Transverse colon (tissue), 4 donors: ENCODE measurements at regions not wholly inside any gene's neighbourhood (a gene's known extent, or its start where the extent isn't known, plus 50 kb on each side); places are given as distances from the start of the nearest gene placed in this dataset.

Source experiments
- DNase-seq: peaks from one replicate; pipeline ENCODE4 v3.0.0-alpha.2; 2019
- H3K27ac ChIP-seq, 4 donors: fragments of 200-600 bp; sonication (generic); 2 replicates each; pipeline ENCODE4 v1.5.1; 2016 to 2018; ENCODE audit warnings: inconsistent platforms in 4 of 4
- H3K27me3 ChIP-seq: fragments of 200-600 bp; sonication (generic); 2 replicates; pipeline ENCODE4 v1.5.1; 2017; ENCODE audit warnings: inconsistent platforms
- H3K36me3 ChIP-seq, 4 donors: fragments of 200-600 bp; sonication (generic); 2 replicates each; pipeline ENCODE4 v1.5.1; 2017 to 2019; ENCODE audit warnings: inconsistent platforms in 4 of 4
- H3K4me1 ChIP-seq, 4 donors: fragments of 200-600 bp; sonication (generic); 2 replicates each; pipeline ENCODE4 v1.5.1; 2017 to 2020; ENCODE audit warnings: inconsistent platforms in 4 of 4
- H3K4me3 ChIP-seq, 4 donors: fragments of 200-600 bp; sonication (generic); 1 replicate in 1 of 4; 2 replicates in 3 of 4; pipeline versions ENCODE4 v1.5.1 to v1.6.1; 2017 to 2019; ENCODE audit warnings: inconsistent platforms in 4 of 4
- H3K9me3 ChIP-seq, 2 donors: fragments of 200-600 bp; sonication (generic); 2 replicates each; pipeline ENCODE4 v1.5.1; 2017 to 2019; ENCODE audit warnings: inconsistent platforms in 2 of 2
- EP300 ChIP-seq: sonication (generic); formaldehyde crosslinking; IDR thresholded peaks from one replicate; pipeline ENCODE4 v1.6.1; 2017; ENCODE audit warnings: antibody characterized with exemption, low read depth
- POLR2A ChIP-seq: fragments of 450-650 bp; IDR thresholded peaks from one replicate; pipeline ENCODE4 v1.6.1; 2016; ENCODE audit warnings: antibody characterized with exemption, mild to moderate bottlenecking, moderate library complexity
- POLR2AphosphoS5 ChIP-seq, 3 donors: sonication (generic); formaldehyde crosslinking; IDR thresholded peaks; one replicate each; pipeline ENCODE4 v1.6.1; 2016; ENCODE audit warnings: antibody characterized with exemption in 3 of 3
- WGBS, 2 donors: methylation state at CpG; one replicate each; pipeline ENCODE4 v1.1.5; 2018; ENCODE audit warnings: low coverage in 1 of 2; 5-methylcytosine and 5-hydroxymethylcytosine counted together
- in situ Hi-C, 4 donors: fragments of 200-750 bp; cut with MboI; loops; one replicate each; pipeline versions ENCODE4 v1.15.0 to v1.15.1; 2017; ENCODE audit warnings: low sequenced_read_pairs in 3 of 4, low pct_ligation_motif_present in 1 of 4, low pct_unique_long_range_greater_than_20kb in 1 of 4
- intact Hi-C: fragments of 100-400 bp; cut with DNase I; formaldehyde crosslinking; loops from one replicate; pipeline ENCODE4 v1.15.1; 2023; ENCODE audit warnings: low total_unique reads
- TF ChIP-seq, protein P1 (sequence below), 5 experiments: fragments of 200-600 bp in 3 of 5; fragments of 450-650 bp in 2 of 5; sonication (generic) in 3 of 5; IDR thresholded peaks; 1 replicate in 2 of 5; 2 replicates in 3 of 5; pipeline ENCODE4 v1.5.1; 2016 to 2017; ENCODE audit warnings: antibody characterized with exemption in 5 of 5, inconsistent platforms in 3 of 5, mild to moderate bottlenecking in 2 of 5, moderate library complexity in 1 of 5

DNA sequence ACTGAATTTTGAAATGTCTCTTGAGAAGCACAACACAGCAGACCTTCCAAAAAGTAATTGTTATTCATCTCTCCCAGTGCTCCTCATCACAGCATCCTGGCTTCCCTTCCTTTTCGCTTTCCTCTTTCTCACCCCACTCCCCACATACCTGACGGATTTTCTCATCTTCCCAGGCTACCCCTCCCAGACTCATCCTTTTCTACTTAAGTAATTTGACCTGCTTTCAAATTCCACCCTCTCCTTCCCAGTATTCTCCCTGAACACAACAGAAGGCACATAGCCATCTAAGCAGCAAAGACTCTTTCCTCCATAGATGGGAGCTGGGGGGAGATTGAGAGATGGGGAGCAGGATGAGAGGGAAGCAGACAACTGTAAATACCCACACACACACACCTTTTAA, 187.1 kb upstream of the STT3B start:
- DNase-seq: no peak
- 91 to 100% methylated on average over 2 of the region's 2 CpGs for WGBS, 2 donors
- in situ Hi-C loops (no loop called here), intact Hi-C loops (no loop called here)
- H3K36me3 ChIP-seq: no peaks in the 10 kb centered on the region
- H3K4me1 ChIP-seq: no peaks in the 10 kb centered on the region
- H3K9me3 ChIP-seq: no peaks in the 10 kb centered on the region
- no peaks in the 10 kb centered on the region for H3K27me3 ChIP-seq
- no peak overlapping the region for H3K27ac ChIP-seq
- no peak overlapping the region for H3K4me3 ChIP-seq
- TF ChIP-seq POLR2AphosphoS5 (IDR thresholded peaks at IDR 0.05) (no peak), EP300 (no peak), POLR2A (no peak)
- TF ChIP-seq, protein P1, sequence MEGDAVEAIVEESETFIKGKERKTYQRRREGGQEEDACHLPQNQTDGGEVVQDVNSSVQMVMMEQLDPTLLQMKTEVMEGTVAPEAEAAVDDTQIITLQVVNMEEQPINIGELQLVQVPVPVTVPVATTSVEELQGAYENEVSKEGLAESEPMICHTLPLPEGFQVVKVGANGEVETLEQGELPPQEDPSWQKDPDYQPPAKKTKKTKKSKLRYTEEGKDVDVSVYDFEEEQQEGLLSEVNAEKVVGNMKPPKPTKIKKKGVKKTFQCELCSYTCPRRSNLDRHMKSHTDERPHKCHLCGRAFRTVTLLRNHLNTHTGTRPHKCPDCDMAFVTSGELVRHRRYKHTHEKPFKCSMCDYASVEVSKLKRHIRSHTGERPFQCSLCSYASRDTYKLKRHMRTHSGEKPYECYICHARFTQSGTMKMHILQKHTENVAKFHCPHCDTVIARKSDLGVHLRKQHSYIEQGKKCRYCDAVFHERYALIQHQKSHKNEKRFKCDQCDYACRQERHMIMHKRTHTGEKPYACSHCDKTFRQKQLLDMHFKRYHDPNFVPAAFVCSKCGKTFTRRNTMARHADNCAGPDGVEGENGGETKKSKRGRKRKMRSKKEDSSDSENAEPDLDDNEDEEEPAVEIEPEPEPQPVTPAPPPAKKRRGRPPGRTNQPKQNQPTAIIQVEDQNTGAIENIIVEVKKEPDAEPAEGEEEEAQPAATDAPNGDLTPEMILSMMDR (IDR thresholded peaks at IDR 0.05): no peak

DNA sequence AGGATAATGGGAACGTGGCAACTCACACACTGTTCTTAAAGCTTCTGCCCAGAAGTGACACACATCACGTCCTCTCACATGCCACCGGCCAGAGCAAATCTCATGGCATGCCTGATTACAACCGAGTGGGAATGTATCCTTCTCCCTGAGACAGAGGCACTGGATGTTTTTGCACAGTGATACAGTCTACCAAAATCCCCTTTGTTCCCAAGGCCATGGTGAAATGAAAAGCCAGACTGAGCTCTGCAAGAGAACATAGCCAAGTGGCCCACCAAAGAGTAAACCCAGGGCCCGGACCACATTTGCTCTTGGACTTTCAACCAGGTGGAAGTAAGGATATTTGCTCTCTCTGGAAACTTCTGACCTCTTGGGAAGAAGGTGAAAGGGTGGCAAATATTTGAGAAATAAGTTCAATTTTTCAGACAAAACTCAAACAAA, 186.2 kb upstream of the STT3B start:
- 86 to 92% methylated on average over 4 to 5 of the region's 5 CpGs for WGBS, 2 donors
- no peak overlapping the region for H3K27ac ChIP-seq
- in situ Hi-C loops (no loop called here), intact Hi-C loops (no loop called here)
- TF ChIP-seq POLR2AphosphoS5 (IDR thresholded peaks at IDR 0.05) (no peak), POLR2A (no peak), EP300 (no peak)
- TF ChIP-seq, protein P1 (IDR thresholded peaks at IDR 0.05): no peak
- no peak overlapping the region for H3K4me3 ChIP-seq
- no peak for DNase-seq
- no peaks in the 10 kb centered on the region for H3K9me3 ChIP-seq
- H3K27me3 ChIP-seq: no peaks in the 10 kb centered on the region
- no peaks in the 10 kb centered on the region for H3K36me3 ChIP-seq
- H3K4me1 ChIP-seq: no peaks in the 10 kb centered on the region

DNA sequence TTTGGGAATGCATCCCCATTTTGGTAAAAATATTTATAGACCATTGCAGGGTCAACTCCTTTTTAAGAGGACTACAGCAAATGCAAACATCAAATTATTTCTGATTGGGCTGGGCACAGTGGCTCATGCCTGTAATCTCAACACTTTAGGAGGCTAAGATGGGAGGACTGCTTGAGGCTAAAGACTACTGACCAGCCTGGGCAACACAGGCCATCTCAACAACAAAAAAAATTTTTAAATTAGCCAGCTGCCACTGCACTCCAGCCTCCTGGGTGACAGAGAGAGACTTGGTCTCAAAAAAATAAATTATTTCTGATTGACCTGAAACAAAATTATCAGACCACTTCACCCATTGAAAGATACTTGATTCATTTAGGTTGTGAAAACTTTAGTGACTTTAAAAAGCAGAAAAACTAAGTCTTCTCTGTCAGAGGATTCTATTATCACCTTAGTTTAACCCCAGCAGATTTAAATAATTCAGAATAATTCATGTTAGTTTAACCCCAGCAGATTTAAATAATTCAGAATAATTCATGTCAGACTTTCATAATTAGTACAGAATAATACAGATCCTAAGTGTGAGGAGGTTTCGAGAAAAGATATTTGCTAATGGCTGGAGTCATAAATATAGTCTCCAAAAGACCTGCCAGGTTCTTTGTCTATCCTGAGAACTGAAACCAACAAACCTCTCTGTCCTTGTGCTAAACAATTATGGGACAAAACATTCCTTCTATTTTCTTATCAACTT, 183.6 kb upstream of the STT3B start:
- intact Hi-C loops: no loop called here
- WGBS, 2 donors: 72 to 88% methylated on average over 1 of the region's 1 CpG
- TF ChIP-seq POLR2AphosphoS5 (IDR thresholded peaks at IDR 0.05) (no peak), EP300 (no peak)
- TF ChIP-seq, protein P1 (IDR thresholded peaks at IDR 0.05): no peak
- H3K36me3 ChIP-seq: no peaks in the 10 kb centered on the region
- H3K9me3 ChIP-seq: no peaks in the 10 kb centered on the region
- no peak overlapping the region for H3K4me3 ChIP-seq
- DNase-seq: no peak
- H3K27ac ChIP-seq: no peak overlapping the region
- in situ Hi-C loops: no loop called here
- no peaks in the 10 kb centered on the region for H3K27me3 ChIP-seq
- no peaks in the 10 kb centered on the region for H3K4me1 ChIP-seq

DNA sequence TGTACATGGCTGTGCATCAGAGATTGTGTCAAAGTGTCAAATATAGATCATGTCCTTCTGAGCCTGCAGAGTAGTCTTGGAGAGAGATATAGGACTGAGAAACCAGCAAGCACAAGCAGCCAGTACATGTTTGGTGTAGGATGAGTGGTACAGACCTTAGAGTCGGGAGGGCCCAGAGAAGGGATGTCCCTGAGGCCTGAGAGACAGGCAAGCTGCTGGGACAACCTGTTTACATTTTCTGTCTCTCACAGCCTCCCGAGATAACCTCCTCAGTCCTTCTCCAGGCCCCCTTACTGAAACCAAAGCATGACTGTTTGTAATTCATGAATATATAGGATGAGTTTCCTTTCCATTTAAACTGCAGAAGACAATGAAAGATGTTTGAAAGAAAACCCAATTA, 182.4 kb upstream of the STT3B start:
- Histone ChIP-seq H3K36me3 (no peaks in the 10 kb centered on the region), H3K4me3 (no peak overlapping the region), H3K9me3 (no peaks in the 10 kb centered on the region), H3K27me3 (no peaks in the 10 kb centered on the region), H3K27ac (no peak overlapping the region), H3K4me1 (no peaks in the 10 kb centered on the region)
- WGBS, 2 donors: 64% methylated on average over 2 of the region's 2 CpGs; no CpG with 5 or more reads in 1 of the 2 donors
- TF ChIP-seq POLR2AphosphoS5 (IDR thresholded peaks at IDR 0.05) (no peak), EP300 (no peak), POLR2A (no peak)
- TF ChIP-seq, protein P1 (IDR thresholded peaks at IDR 0.05): no peak
- in situ Hi-C loops (no loop called here), intact Hi-C loops (no loop called here)
- no peak for DNase-seq
